ENCODE measurements at regions not wholly inside any gene's neighbourhood (a gene's known extent, or its start where the extent isn't known, plus 50 kb on each side); places are given as distances from the start of the nearest gene placed in this dataset.
A peak's percentile ranks its signal among the peaks of the same experiment; 100 is the strongest.

DNA sequence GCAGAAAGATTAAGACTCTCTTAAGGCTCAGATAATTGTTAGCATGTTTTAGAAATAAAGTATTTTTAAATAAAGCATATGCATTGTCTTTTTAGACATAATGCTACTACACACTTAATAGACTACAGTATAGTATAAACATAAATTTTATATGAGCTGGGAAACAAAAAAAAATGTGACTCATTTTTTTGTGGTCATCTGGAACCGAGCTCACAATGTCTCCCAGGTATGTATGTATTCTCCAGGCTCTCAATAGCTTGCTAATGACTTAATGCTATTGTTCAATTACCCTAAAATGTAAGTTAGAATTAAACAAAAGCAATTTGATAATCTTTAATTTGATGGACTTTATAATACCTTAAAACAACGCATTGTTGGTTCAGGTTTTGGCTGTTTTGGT, 167.2 kb downstream of the NUP35 start:
- DNase-seq: no peak

DNA sequence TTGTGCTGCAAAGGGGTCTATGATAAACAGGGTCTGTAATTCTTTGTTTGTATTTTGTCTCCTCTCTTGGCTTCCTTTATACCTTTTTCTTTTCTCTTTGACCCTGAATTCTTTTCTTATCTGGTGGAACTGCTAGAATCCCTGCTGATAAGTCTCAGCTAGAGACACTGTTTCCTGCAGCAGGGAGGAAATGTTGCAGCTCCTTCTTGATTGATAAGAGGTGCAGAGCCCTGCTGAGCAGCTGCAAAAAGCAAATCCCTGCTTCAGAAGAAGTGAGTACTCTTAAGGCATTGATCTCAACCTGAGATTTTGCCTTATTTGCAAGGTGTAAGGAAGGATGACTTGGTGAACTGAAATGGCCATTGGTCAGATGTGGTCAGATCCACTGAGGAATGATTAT, 167.8 kb downstream of the NUP35 start:
- no peak for DNase-seq

DNA sequence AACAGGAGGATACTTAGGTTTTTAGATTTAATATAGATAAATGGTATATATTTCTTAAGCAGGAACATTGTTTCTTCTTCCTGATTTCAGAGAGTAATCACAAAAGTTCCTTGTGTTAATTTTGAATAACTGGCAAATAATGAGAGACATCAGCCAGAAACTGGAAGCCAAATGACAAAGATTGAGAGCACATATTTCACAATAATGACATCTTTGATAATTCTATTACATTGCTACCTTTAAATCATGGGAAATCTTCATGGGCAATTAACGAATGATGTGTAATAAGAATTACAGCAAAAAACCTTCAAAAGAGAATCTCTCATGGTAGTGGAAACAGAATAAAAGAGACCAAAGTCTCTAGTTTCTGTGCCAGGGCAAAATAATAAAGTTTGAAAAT, 215.1 kb downstream of the NUP35 start:
- DNase-seq: no peak

DNA sequence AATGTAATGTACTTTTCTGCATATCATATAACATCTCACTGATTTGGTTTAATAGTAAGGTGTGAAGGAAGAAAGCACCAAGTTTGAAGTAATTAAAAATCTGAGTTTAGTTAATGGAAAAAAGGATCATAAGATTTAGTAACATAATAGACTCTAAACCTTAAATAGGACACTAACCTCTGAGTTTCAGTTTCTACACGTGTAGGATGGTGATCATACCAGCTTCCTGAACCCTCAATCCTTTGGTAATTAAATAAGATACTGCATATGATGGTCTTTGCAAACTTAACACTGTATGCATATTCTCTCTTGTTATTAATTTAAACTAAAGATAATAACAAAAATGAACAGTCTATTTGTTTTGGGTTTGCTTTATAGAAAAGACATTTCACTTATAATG, 216.8 kb downstream of the NUP35 start:
- DNase-seq: no peak

DNA sequence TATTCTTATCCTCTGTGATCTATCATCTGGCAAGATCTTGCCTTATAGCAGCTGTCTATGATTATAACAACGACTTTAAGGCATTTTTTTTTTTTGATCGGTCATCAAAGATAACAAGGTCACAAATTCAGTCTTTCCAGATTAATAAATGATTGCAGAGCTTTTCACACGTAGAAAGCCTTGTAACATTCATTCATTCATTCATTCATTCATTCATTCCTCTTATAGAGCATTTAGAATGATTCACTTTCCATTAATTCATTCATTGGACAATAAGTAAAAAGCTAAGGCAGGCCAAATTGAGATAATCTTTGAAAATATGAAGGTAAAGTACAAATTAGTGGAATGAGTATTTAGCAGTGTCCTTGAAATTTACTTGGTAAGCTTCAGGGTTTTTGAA, 223.7 kb downstream of the NUP35 start:
- DNase-seq: no peak

DNA sequence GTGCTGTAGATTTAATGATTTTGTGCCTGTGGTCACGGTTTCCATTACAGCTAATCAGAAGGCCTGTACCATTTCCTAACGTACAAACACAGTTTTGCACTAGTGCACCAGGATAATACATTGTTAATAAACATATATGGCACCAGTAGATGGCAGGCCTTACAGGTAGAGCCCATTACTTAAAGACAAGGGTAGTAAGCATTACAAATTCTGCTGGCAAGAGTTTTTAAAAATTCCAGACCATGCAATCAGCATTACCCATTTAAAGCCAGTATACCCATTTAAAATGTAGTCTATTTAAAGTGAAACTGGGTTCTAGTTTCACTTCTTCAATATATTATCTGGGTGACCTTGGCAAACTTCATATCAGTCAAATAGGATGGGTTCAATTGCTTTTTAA, 224.2 kb downstream of the NUP35 start:
- peak; percentile 2 to 51 for DNase-seq

DNA sequence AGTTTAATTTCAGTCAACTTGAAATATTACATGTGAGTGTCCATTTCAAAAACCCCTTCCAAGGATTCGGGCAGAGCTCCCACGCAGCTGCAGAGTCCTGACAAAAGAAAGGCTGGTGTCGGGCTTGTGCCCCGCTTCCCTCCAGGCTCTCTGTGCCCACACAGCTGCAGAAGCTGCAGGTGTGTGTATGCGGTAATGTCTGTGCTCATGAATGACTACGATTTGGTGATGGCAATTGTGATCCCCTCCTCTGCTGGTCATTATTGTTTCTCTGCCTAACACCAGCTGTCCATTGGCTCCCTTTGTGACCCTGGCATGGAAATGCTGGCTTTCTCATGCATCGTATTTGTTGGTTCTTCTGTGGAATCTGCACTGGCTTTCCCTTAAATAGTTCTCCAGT, 224.8 kb downstream of the NUP35 start:
- peak; percentile 88 to 89 for DNase-seq

DNA sequence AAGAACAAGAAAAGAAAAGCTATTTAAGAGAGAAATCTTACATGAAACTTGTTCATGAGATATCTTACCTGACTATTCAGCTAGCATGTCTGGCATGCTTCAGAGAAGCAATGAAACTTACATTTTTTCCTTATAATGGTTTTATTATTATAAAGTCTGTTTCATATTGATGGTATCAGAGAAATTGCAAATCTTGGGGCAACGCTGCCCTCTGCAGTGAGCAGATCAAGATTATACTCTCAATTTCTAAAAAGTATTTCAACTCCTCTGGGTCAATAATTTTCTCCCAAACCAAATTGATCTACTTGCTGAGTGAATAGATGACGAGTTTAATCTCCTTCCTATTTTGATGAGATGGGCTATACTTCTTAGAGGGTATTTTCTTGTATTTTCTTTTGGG, 235.6 kb downstream of the NUP35 start:
- DNase-seq: no peak

DNA sequence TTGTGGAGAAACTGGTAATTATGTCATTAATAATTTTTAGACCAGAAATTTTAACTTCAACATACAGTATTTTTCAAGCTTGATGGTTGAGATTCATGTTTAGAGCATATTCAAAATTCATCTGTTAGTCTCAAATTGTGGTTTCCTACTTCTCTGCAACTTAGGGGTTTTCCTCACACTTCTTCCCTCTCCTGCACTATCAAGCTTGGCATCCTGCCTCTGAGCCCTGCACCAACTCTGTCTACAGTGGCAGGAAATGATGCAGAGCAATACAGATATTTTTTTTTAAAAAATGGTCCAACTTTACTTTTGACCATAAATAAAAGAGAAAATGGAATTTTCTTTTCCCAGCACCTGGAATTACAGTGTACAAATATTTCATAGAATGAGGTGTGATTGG, 247.3 kb downstream of the NUP35 start:
- no peak for DNase-seq

DNA sequence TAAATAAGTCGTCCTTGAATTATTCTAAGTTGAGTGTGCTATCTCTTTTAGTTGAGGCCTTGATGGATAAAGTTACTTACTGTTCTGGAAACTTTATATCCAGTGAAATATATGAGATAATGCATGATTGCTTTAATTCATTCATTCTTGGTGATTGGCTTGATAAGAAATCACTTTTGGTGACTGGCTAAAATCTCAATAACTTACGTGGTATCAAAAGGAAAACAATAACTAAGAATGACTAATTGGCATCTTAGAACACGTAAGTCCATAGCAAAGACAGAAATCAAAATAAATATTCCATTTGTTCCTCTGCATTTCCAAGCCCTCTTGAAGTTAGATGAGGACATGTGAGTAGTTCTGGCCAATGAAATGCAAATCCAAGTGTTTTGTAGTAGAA, 251.6 kb downstream of the NUP35 start:
- DNase-seq: no peak

DNA sequence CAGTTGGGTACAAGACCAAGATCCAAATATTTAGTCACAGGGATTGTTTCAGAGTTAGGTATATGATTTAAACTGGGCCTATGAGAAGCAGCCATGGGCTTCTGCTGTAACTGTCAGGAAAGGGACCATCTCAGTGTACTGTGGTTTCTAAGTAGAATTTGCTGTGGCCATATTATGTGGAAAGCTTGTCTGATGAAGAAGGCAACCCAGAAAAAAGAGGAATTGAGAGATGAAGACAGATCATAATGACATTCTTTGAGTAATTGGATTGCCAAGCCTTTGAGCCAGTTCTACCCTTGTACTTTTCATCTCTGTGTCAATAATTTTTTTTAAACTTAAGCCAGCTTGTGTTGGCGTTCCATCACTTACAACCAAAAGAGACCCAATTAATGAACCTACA, 259.6 kb downstream of the NUP35 start:
- no peak for DNase-seq

DNA sequence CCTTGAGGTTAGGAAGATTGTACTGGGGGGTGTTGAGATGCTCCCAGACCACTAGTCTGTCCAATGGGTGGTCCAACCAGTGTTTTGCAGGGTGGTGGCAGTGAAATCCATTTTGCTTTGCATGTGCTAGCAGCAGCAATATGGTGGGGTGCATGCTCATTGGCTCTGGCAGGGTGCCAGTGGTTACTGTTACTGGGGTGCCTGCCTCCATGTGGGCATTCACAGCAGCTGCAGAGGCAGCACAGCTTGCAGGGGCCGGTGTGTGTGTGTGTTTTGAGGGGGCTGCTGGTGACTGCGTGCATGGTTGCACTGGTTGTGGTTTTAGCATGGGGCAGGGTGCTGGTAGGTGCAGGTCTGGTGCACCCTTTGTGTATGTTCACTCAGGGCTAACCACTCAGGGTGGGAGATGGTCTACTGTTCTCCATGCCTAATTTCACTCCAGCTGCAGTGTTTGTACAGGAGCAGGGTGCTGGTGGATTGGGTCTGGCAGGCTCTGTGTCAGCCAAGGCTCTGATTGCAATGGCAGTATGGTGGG, 265.4 kb downstream of the NUP35 start:
- no peak for DNase-seq

DNA sequence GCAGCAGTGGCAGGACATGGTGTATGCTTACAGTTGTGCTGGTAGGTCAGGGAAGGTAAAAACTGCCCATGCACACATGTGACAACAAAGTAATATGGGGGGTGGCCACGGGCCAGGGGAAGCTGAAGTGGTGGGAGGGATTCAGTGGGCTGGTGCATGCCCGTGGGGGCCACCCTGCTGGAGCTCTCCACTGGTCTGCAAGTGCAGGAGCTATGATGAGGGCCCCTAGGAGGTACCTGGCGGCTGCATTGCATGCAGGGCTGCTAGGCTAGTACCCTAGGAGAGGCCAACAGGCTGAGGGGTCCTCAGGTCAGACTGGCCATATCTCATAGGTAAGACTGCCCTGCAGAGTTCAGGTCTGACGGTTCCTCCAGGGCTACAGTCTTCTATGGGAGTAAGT, 265.9 kb downstream of the NUP35 start:
- no peak for DNase-seq

DNA sequence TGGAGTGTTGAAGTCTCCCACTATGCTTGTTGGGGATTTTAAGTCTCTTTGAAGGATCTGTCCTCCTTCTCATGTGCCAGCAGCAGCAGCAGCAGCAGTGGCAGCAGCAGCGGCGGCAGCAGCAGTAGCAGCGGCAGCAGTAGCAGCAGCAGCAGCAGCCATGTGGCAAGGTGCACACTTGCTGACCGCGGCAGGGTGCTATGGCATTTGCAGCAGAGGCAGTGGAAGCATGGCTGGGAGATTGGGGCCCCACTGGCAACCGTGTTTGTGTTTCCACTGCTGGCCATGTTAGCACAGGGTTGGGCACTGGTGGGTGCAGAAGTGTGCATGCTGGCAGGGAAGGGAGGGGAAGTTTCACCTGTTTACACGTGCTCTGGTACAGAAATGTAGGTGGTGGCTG, 280.1 kb downstream of the NUP35 start:
- DNase-seq: no peak

DNA sequence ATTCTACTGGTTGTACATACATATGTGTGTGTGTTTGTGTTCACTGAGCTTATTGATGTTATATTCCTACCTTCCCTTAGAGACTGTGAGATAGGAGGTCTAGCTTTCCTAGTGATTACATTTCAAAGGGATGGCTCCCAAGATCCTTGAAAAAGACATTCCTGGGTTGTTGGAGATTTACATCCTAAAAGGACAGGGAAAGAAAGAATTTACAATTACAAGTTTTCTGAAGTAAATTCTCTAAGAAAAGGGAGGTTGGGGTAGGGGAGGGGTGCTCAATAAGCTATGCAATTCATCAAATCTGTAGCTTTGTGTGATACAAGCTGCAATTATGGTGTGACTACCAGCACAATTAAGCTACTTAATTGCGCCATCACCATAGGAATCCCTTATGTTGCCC, 284.3 kb downstream of the NUP35 start:
- DNase-seq: no peak

DNA sequence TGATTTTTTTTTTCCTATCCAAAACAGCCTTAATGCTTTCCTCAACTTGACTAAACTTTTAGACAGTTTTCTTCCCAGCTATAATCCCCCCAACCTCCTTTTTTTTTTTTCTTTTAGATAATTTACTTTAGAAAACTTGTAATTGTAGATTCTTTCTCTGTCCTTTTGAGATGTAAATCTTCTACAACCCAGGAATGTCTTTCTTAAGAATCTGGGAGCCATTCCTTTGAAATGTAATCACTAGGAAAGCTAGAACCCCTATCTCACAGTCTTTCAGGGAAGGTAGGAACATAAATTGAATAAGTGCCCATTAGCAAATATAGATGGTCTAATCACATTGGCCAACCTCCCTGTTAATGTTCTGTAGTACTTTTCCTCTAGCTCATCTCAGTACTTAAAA, 285.4 kb downstream of the NUP35 start:
- no peak for DNase-seq

DNA sequence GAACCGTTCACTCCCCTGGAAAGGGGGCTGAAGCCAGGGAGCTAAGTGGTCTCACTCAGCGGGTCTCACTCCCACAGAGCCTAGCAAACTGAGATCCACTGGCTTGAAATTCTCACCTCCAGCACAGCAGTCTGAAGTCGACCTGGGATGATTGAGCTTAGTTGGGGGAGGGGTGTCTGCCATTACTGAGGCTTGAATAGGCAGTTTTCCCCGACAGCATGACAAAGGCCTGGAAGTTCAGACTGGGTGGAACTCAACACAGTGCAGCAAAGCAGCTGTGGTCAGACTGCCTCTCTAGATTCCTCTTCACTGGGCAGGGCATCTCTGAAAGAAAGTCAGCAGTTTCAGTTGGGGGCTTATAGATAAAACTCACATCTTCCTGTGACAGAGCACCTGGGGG, 292.5 kb downstream of the NUP35 start:
- DNase-seq: no peak

DNA sequence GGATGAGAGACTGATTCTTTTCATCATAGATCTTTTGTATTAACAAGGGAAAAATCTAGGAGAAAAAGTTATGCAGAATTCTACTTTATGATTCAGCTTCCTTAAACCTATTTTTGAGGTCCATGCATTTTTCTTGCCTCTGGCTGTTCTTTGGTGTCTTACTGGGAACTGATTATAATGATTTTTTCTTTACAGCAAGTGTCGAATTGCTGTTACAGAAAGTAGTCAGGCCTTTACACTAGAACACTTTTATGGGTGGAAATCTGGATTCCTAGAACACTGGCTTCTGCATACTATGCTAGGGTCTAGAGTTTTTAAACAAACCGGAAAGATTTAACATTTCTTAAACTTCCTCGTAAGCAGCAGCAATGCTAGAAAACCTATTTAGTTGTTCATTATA, 302.6 kb downstream of the NUP35 start:
- no peak for DNase-seq

DNA sequence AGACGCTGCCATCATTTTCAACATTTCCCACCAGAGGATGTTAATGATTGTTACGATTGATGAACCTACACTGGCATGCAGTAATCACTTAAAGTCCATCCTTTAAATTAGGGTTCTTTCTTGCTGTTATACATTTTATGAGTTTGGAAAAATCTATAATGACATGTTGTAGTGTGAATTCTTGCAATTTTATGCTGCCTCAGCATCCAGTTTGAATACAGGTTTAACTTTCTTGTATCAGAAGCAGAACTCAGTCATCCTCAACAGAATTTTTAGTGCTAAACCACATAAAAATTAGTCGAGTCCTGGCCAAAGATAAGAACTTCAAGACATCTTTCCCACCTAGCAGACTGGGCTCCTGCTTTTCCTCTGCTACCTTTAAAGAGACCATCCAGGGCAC, 303.3 kb downstream of the NUP35 start:
- no peak for DNase-seq

DNA sequence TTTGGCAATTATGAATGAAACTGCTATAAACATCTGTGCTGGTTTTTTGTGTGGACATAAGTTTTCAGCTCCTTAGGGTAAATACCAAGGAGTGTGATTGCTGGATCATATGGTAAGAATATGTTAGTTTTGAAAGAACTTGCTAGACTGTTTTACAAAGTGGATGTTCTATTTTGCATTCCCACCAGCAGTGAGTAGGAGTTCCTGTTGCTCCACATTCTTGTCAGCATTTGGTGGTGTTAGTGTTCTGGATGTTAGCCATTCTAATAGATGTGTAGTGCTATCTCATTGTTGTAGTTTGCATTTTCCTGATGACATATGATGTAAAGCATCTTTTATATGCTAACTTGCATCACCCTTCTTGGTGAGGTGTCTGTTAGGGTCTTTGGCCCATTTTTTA, 304.6 kb downstream of the NUP35 start:
- no peak for DNase-seq

DNA sequence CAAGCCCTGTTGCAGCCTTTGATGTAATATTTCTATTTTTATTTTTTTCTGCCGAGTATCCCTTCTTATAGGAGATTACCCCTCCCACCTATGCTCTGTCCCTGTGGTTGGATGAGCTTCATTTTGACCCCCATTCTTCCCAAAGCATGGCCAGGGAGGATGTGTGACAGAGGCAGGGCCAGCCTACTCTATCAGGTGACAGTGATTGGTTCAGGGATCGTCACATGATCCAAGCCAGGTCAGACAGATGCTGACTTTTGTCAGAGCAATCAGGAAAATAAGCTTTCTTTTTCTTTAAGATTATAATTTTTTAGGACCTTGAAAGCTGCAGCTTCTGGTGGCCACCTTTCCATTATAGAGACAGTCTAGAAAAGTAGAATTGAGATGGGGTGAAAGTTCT, 314.3 kb downstream of the NUP35 start:
- no peak for DNase-seq

DNA sequence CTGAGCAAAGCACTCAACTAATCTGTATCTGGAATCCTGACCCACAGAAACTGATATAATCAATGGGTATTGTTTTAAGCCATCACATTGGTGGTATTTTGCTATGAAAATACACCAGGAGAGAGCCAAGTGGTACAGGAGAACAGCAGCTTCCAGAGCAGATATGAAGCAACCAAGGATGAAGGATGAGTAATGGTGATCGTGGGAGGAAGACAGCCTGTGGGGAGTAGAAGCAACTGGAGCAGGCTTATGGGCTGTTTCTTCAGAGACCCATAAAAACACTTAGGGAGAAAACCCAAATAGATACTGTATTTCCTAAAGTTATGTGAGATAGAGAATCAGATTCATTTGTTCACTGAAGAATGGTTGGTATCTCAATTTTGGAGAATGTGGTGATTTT, 330.8 kb downstream of the NUP35 start:
- DNase-seq: no peak

DNA sequence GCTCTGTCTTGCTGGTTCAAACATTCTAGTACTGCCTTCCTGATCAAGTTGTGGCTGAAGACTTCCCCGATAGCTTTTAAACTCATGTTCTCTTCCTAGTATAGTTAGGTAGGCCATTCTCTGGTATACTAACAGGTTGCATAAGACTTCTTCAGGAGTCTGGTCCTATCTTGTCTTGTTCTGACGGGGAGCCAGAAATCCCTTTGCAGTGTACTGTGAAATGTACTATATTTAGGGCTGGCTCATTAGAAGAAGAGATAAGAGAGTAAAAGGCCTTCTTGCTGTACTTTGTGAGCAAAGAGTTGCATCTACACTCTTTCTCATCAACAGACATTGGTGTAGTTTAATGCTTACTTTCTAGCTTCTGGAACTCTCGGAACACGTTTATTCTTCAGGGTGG, 331.9 kb downstream of the NUP35 start:
- no peak for DNase-seq

DNA sequence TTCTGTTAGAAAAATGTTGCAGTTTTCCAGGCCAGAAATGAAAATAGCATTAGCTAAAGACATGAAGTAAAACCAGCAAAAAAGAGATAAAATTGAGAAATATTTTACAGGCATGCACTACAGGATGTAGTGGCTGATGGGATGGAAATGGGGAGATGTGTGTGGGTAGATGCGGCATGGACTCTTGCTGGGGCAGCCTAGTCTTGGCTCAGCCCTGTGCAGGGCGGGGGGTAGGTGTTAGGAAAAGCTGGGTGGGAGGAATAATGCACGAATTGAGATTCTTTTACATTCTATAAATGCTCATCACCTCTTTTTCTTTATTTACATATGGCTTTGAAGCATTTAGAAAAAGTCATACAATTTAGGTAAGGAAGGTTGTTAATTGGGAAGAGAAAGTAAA, 334.2 kb downstream of the NUP35 start:
- DNase-seq: no peak

DNA sequence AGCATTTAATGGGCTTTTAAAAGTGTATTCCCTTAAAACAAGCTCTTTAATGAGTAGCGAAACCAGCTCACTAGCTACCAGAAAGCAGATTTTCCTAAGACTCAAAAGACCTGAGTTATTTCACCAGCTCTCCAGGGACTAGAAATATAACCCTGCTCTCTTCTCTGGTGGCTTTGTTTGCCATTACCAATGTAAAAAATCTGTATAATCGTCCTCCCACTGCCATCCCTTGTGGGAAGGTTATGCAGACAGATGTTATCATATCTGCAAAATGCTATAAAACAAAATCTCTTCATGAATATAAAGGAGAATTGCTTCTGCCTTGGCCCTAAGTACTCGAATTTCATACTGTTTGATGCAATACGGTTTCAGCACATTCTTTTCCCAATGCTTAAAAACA, 335.2 kb downstream of the NUP35 start:
- no peak for DNase-seq

DNA sequence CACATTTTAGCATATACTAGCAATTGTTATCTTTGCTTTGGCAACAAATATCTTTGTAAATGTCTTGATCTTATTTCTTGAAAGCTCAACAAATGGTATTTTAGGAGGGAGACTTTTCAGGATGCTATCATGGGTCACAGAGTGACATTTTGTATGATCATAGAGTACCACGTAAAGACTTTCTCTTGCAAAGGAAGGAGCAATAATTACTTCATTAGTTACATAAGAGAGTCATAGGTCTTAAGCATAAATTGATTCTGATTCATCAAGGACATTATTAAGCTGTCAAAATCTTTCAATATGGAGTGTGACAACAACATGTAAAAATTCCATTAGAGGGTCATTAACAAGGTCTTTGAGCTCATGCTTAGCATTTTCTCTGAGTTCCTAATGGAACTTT, 339.6 kb downstream of the NUP35 start:
- DNase-seq: no peak
